OCI-LY7 (cell line): ENCODE measurements at regions not wholly inside any gene's neighbourhood (a gene's known extent, or its start where the extent isn't known, plus 50 kb on each side); places are given as distances from the start of the nearest gene placed in this dataset.

ENCODE experiments used
- BruUV-seq: library from RNA; stranded (reverse); fragments of 400-500 nt; replicated peaks from 2 replicates; lab custom pipeline; 2021; lab: Mats Ljungman, UMichigan
- CTCF ChIA-PET: fragments of 300-600 bp; sonication (Branson Sonifier 250); formaldehyde crosslinking; loops from one replicate; lab custom pipeline; 2022; ENCODE audit warnings: antibody characterized with exemption; ENCODE audit not compliant: unreplicated experiment; lab: Charles Lee
- POLR2A ChIA-PET: fragments of 300-600 bp; sonication (Branson Sonifier 250); formaldehyde crosslinking; loops from one replicate; lab custom pipeline; 2022; ENCODE audit warnings: antibody characterized with exemption; lab: Charles Lee
- DNase-seq: peaks from one replicate; pipeline ENCODE4 v3.0.0-alpha.2; 2015; ENCODE audit warnings: low spot score
- H2AFZ ChIP-seq: fragments of 200-600 bp; sonication (generic), shearing (Covaris generic); 2 replicates; pipeline ENCODE4 v1.6.1; 2014; ENCODE audit warnings: mild to moderate bottlenecking, antibody characterized with exemption, low read length, moderate library complexity
- H3K27ac ChIP-seq: fragments of 200-600 bp; sonication (generic); 2 replicates; pipeline ENCODE4 v1.5.1; 2014; ENCODE audit warnings: mixed run types, low read depth, mild to moderate bottlenecking, moderate library complexity, low read length, inconsistent platforms; ENCODE audit not compliant: poor library complexity, severe bottlenecking
- H3K36me3 ChIP-seq: fragments of 200-600 bp; sonication (generic); 2 replicates; pipeline ENCODE4 v1.6.1; 2014; ENCODE audit warnings: mild to moderate bottlenecking, antibody characterized with exemption, low read length, moderate library complexity, mixed read lengths; ENCODE audit not compliant: insufficient read depth
- H3K4me1 ChIP-seq: fragments of 200-600 bp; sonication (generic); 2 replicates; pipeline ENCODE4 v1.5.1; 2014; ENCODE audit warnings: mild to moderate bottlenecking, low read length; ENCODE audit not compliant: insufficient read depth, poor library complexity, severe bottlenecking
- H3K4me2 ChIP-seq: fragments of 200-600 bp; sonication (generic); 2 replicates; pipeline ENCODE4 v1.6.1; 2014; ENCODE audit warnings: mild to moderate bottlenecking, low read length
- H3K4me3 ChIP-seq: fragments of 200-600 bp; sonication (generic); 2 replicates; pipeline ENCODE4 v1.5.1; 2014; ENCODE audit warnings: mild to moderate bottlenecking, low read depth, low read length; ENCODE audit not compliant: poor library complexity, severe bottlenecking
- H3K79me2 ChIP-seq: fragments of 200-600 bp; sonication (generic); 2 replicates; pipeline ENCODE4 v1.6.1; 2016; ENCODE audit warnings: low read depth, mild to moderate bottlenecking, low read length, moderate library complexity, mixed read lengths; ENCODE audit not compliant: insufficient read depth
- H3K9me2 ChIP-seq: fragments of 200-600 bp; sonication (generic); 2 replicates; pipeline ENCODE4 v1.6.1; 2016; ENCODE audit warnings: mild to moderate bottlenecking, low read length, mixed read lengths; ENCODE audit not compliant: insufficient read depth
- H3K9me3 ChIP-seq: fragments of 200-600 bp; sonication (generic); 2 replicates; pipeline ENCODE4 v1.6.1; 2014; ENCODE audit warnings: mild to moderate bottlenecking, mixed run types, low read length, mixed read lengths
- H4K20me1 ChIP-seq: fragments of 200-600 bp; sonication (generic); 2 replicates; pipeline ENCODE4 v1.6.1; 2014; ENCODE audit warnings: mild to moderate bottlenecking, antibody characterized with exemption, low read length, moderate library complexity, mixed read lengths; ENCODE audit not compliant: insufficient read depth
- EZH2phosphoT487 ChIP-seq: fragments of 200-600 bp; sonication (generic); IDR thresholded peaks from 2 replicates; pipeline ENCODE4 v1.6.1; 2018; ENCODE audit warnings: low read depth, borderline replicate concordance, mild to moderate bottlenecking, mixed run types, antibody characterized with exemption, low read length, moderate library complexity, mixed read lengths
- intact Hi-C: fragments of 100-400 bp; cut with micrococcal nuclease; formaldehyde crosslinking; loops from one replicate; pipeline ENCODE4 v1.10.0; 2022; ENCODE audit not compliant: unreplicated experiment
- TF ChIP-seq, protein P1 (sequence below): fragments of 200-600 bp; sonication (generic); conservative IDR thresholded peaks from 2 replicates; pipeline ENCODE4 v1.5.1; 2014; ENCODE audit warnings: mild to moderate bottlenecking, antibody characterized with exemption, low read length, moderate library complexity, mixed read lengths

DNA sequence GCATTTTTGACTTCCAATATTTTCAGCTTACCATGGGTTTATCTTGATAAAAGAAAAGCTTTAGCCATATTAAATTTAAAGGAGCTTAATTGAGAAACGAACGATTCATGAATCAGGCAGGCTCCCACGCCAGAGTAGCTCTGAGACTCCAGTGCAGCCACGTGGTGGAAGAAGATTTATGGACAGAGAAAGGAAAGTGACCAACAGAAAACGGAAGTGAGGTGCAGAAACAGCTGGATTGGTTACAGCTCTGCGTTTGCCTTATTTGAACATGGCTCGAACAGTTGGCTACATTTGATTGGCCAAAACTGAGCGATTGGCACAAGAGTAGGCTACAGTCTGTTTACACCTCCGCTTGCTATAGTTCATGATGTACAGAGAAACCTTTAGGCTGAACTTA is 395.4 kb downstream of the GATA3 start:
- Histone ChIP-seq H3K4me2 (no peak overlapping the region), H3K4me3 (no peak overlapping the region), H3K27ac (no peak overlapping the region), H3K9me3 (no peaks in the 10 kb centered on the region), H3K4me1 (no peaks in the 10 kb centered on the region), H2AFZ (no peak overlapping the region), H3K36me3 (no peaks in the 10 kb centered on the region), H3K79me2 (no peaks in the 10 kb centered on the region), H4K20me1 (no peaks in the 10 kb centered on the region), H3K9me2 (no peaks in the 10 kb centered on the region)
- POLR2A ChIA-PET = interaction anchor here (0.6 to 0.8 kb wide), 3 partner anchors 19 to 46 kb away, joined by 4 to 6 read pairs (median 5); no protein-coding TSS in a partner anchor
- intact Hi-C loops = no loop called here
- TF ChIP-seq, protein P1, sequence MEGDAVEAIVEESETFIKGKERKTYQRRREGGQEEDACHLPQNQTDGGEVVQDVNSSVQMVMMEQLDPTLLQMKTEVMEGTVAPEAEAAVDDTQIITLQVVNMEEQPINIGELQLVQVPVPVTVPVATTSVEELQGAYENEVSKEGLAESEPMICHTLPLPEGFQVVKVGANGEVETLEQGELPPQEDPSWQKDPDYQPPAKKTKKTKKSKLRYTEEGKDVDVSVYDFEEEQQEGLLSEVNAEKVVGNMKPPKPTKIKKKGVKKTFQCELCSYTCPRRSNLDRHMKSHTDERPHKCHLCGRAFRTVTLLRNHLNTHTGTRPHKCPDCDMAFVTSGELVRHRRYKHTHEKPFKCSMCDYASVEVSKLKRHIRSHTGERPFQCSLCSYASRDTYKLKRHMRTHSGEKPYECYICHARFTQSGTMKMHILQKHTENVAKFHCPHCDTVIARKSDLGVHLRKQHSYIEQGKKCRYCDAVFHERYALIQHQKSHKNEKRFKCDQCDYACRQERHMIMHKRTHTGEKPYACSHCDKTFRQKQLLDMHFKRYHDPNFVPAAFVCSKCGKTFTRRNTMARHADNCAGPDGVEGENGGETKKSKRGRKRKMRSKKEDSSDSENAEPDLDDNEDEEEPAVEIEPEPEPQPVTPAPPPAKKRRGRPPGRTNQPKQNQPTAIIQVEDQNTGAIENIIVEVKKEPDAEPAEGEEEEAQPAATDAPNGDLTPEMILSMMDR = no peak
- no peak for TF ChIP-seq EZH2phosphoT487
- BruUV-seq = no TSS peak
- DNase-seq = no peak
- CTCF ChIA-PET = no interaction called here

DNA sequence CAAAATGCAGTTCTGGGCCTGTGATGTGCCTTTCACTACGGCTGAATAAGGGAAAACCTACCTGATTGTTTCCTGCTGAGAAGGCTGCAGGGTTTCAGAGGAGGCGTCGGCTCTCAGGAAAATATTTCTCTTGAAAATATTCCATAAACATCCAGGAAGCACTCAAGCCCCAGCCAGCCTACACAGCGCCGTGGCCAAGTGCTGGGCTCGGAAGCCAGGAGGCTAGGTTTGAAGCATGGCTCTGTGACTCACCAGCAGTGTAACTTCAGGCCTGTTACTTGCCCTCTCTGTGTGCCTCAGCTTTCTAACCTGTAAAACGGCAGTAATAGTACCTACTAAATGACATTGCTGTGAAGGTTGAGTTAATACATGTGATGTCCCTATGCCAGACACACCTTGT is 399.1 kb downstream of the GATA3 start:
- DNase-seq = no peak
- ChIA-PET CTCF (no interaction called here), POLR2A (no interaction called here)
- no peaks in the 10 kb centered on the region for H4K20me1 ChIP-seq
- BruUV-seq = no TSS peak
- H3K9me2 ChIP-seq = no peaks in the 10 kb centered on the region
- intact Hi-C loops = no loop called here
- no peaks in the 10 kb centered on the region for H3K36me3 ChIP-seq
- H2AFZ ChIP-seq = no peak overlapping the region
- H3K27ac ChIP-seq = no peak overlapping the region
- no peaks in the 10 kb centered on the region for H3K4me1 ChIP-seq
- H3K4me2 ChIP-seq = no peak overlapping the region
- no peak for TF ChIP-seq EZH2phosphoT487
- TF ChIP-seq, protein P1 = no peak
- H3K79me2 ChIP-seq = no peaks in the 10 kb centered on the region
- H3K9me3 ChIP-seq = no peaks in the 10 kb centered on the region
- H3K4me3 ChIP-seq = no peak overlapping the region

DNA sequence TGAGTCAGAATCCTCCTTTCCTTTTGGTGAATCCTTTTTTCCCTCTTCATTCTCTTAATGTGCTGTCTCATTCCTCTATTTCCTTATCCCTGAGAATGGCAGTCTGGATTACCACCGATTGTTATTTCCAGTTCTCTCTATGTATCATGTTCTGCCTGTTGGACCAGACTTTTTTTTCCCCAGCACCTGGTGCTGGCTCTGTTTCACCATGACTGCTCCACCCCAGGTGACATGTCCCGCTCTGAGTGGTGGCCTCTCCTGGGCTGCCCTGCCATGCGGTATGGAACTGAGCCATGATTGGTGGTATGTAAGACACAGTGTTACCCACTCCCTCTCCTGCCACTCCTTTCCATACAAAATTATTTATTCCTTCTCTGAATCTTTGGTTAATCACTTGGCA is 399.9 kb downstream of the GATA3 start:
- Histone ChIP-seq H3K27ac (no peak overlapping the region), H4K20me1 (no peaks in the 10 kb centered on the region), H2AFZ (no peak overlapping the region), H3K4me1 (no peaks in the 10 kb centered on the region), H3K9me3 (no peaks in the 10 kb centered on the region), H3K79me2 (no peaks in the 10 kb centered on the region), H3K9me2 (no peaks in the 10 kb centered on the region), H3K36me3 (no peaks in the 10 kb centered on the region), H3K4me3 (no peak overlapping the region), H3K4me2 (no peak overlapping the region)
- BruUV-seq = no TSS peak
- CTCF ChIA-PET = no interaction called here
- intact Hi-C loops = no loop called here
- no peak for DNase-seq
- POLR2A ChIA-PET = no interaction called here
- no peak for TF ChIP-seq EZH2phosphoT487
- TF ChIP-seq, protein P1 = no peak
